ENCODE measurements at regions not wholly inside any gene's neighbourhood (a gene's known extent, or its start where the extent isn't known, plus 50 kb on each side); places are given as distances from the start of the nearest gene placed in this dataset.

DNA sequence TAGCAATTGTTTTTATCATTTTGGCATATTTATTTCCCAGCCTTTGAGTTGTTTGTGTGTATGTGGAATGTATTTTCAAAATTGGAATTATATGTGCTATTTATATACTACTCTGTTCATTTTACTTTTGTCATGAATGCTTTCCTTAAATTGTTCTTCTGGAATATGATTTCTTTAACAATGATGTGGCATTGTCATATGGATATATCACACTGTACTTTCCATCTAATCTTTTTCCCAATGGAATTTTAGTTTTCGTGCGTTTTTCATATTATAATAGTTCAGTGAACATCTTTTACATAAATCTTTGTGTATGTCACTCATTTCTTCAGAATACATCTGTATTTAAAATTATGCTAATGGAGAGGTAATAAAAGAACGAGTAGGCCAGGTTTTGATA lies 980.1 kb upstream of the WWC1 start:
- no peak for DNase-seq (ENCODE audit: low spot score)
- no peak for FAIRE-seq

DNA sequence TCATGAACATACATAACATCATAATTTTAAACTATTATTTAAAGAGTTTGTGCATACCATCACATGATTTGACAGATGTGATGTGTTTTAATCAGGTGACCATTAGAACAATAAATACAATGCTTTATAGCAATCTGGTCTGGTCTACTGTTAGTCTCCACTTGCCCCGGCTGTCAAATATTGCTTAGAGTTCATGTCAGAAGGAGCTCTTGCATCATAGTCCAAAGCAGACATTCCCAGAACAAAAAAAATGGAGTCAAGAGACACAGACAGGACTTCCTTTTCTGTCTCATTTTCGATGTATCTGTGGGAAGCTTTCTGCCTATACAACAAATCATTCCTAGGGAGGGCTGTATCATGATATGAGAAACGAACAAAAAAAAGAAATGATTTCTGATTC lies 979.2 kb upstream of the WWC1 start:
- no peak for DNase-seq (ENCODE audit: low spot score)
- FAIRE-seq = no peak

GRCh38 chr5:167315762-167316161 lies 975.7 kb upstream of the WWC1 start:
- FAIRE-seq (no peak), DNase-seq (ENCODE audit: low spot score) (no peak)

DNA sequence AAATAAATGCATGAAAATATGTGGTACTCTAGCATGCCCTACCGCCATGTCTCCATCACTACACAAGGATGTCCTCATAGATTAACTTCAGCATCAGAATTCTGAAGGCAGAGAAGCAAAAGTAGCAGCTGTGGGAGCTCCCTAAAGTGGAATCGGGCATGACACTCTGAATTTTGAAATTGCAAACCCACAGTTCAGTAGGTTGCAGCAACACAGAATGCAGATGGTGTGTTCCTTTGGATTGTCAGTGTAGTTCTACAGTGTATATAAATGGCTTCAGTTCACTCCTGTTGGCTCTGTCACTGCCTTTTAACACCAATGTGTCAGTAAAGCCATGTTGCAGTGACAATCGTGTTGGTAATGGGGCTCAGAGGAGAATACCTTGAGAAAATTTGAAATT lies 973.6 kb upstream of the WWC1 start:
- FAIRE-seq (no peak), DNase-seq (ENCODE audit: low spot score) (no peak)

GRCh38 chr5:167319243-167319642 lies 972.2 kb upstream of the WWC1 start:
- no peak for FAIRE-seq

GRCh38 chr5:167320019-167320418 lies 971.4 kb upstream of the WWC1 start:
- FAIRE-seq (no peak), DNase-seq (ENCODE audit: low spot score) (no peak)

More at GRCh38 chr5:167319243-167319642, 972.2 kb upstream of the WWC1 start:
- no peak for DNase-seq (ENCODE audit: low spot score)

- FAIRE-seq = no peak
These were observed 959.1 kb upstream of the WWC1 start for GRCh38 chr5:167332309-167332708.

GRCh38 chr5:167336161-167336560 lies 955.3 kb upstream of the WWC1 start:
- no peak for FAIRE-seq

More at GRCh38 chr5:167332309-167332708, 959.1 kb upstream of the WWC1 start:
- no peak for DNase-seq (ENCODE audit: low spot score)

GRCh38 chr5:167339205-167339604 lies 952.2 kb upstream of the WWC1 start:
- FAIRE-seq = peak; percentile 51
- DNase-seq (ENCODE audit: low spot score) = peak; percentile 9

More at GRCh38 chr5:167336161-167336560, 955.3 kb upstream of the WWC1 start:
- DNase-seq (ENCODE audit: low spot score) = no peak

- DNase-seq (ENCODE audit: low spot score) (no peak), FAIRE-seq (no peak)
These were observed 945.0 kb upstream of the WWC1 start for GRCh38 chr5:167346461-167346860.

DNA sequence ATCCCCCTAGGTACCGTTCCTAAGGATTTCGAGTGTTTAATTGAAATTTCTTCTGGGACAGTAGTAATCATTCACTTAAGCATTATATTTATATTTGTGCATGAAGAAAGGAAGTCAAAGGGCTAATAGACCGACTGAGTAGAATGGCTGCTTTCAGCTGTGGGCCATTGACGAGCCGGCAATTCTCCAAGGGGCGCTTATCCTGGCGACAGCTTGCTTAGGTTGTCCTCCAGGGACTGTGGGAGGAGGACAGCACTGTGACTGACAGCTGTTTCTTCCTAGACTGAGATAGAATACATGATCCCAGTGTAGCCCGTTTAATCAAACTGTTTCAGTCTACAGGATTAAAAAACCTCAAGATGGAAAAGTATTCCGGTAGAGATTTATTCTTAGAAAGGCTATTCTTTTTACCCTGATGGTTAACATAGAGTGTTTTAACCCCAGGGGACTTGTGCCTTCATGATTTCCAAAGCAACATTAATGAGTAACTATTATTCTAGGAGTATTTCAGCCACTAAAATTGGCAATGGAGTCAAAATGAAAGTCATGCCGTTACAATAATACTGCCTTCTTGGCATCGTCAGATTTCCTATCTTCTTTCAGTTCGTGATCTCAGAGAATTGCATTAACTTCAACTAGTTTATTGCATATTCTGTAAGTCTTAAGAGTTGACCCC lies 943.1 kb upstream of the WWC1 start:
- no peak for FAIRE-seq
- no peak for DNase-seq (ENCODE audit: low spot score)

DNA sequence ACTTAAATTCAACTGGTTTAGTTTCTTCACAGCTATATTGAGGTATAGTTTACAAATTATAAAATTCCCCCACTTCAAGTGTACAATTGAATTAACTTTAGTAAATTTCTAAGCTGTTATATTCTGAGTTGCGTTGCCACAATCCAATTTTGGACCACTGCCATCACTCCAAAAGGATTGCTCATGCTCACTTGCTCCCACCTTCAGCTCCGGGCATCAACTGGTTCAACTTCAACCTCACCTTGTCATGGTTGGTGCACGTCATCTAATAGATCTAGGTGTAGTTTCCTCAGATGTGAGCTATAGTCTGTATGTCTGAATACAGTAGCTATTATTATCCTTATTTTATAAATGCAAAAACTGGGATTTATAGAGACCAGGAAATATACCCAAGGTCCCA lies 942.5 kb upstream of the WWC1 start:
- FAIRE-seq (no peak), DNase-seq (ENCODE audit: low spot score) (no peak)

DNA sequence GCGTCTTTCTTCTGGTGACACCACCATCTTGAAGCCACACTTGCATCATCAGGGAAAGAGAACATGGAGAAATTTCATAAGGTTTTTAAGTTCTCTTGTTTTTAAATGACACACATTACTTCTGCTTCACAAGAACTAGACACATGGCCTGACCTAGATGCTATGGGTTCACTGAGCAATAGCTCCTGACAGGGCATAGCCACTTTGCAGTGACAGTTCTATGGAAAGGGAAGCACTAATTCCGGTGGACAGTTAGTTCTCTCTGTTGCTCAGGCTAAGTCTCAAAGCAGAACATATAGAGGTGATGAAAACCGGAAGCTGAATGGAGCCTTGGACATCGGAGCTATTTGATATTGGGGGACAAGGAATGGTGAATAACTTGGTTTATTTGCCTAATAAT lies 940.1 kb upstream of the WWC1 start:
- DNase-seq (ENCODE audit: low spot score) = no peak
- no peak for FAIRE-seq

GRCh38 chr5:167352801-167353200 lies 938.6 kb upstream of the WWC1 start:
- DNase-seq (ENCODE audit: low spot score) = no peak
- no peak for FAIRE-seq

GRCh38 chr5:167355346-167355745 lies 936.1 kb upstream of the WWC1 start:
- no peak for DNase-seq (ENCODE audit: low spot score)
- no peak for FAIRE-seq

DNA sequence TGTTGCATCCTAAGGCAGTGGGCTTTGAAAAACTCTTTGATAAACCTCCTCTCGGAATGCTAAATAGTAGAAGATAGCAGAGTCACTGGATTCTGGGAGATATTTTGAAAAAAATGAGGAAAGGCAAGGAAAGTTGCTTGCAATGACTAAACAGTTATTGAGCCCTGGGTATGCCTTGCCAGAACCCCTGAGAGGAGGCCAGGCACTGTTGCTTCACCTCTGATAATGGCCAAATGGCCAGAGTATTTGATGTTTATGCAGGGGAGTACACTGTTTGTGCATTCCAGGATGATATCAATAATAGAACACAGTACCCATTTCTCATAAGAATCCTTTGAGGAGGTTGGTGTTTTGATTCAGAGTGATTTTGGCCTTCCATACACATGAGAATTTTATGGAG lies 935.1 kb upstream of the WWC1 start:
- FAIRE-seq = no peak

GRCh38 chr5:167358868-167359492 lies 932.5 kb upstream of the WWC1 start:
- FAIRE-seq (no peak), DNase-seq (ENCODE audit: low spot score) (no peak)

More for the DNA sequence above, 935.1 kb upstream of the WWC1 start:
- no peak for DNase-seq (ENCODE audit: low spot score)

- no peak for DNase-seq (ENCODE audit: low spot score)
- no peak for FAIRE-seq
These were observed 929.6 kb upstream of the WWC1 start for GRCh38 chr5:167361795-167362194.

GRCh38 chr5:167363065-167363464 lies 928.4 kb upstream of the WWC1 start:
- DNase-seq (ENCODE audit: low spot score) (no peak), FAIRE-seq (no peak)

DNA sequence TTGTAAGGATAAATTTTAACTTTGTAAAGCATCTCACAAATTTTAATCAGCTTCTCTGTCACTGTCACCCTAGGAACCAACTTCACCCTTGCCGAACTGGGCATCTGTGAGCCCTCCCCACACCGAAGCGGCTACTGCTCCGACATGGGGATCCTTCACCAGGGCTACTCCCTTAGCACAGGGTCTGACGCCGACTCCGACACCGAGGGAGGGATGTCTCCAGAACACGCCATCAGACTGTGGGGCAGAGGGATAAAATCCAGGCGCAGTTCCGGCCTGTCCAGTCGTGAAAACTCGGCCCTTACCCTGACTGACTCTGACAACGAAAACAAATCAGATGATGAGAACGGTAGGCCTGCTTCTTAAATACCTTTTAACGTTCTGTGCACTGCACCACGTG lies 916.3 kb upstream of the WWC1 start:
- FAIRE-seq (no peak), DNase-seq (ENCODE audit: low spot score) (no peak)

- DNase-seq (ENCODE audit: low spot score) (no peak), FAIRE-seq (no peak)
These were observed 912.3 kb upstream of the WWC1 start for GRCh38 chr5:167378894-167379723.

DNA sequence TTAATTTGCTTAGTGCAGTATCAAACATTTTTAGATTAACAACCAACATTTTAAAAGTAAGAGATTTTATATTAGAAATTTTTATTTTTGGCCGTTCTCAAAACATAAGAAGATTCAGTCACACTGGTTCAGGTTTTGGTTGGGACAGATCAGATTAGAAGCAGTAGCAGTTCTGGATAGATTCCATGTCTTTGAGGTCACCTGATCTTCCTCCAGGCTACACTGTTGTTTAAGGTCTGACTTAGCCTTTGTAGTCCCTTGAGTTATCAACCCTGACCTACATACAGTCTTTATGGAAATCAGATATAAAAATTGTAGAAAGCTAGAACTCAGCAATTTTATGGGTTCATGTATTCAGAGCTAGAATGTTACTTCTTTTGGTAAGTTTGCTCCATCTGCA lies 910.0 kb upstream of the WWC1 start:
- DNase-seq (ENCODE audit: low spot score) = no peak
- FAIRE-seq = no peak

Measured in RCC 7860 (cell line).